ENCODE measurements at regions not wholly inside any gene's neighbourhood (a gene's known extent, or its start where the extent isn't known, plus 50 kb on each side); places are given as distances from the start of the nearest gene placed in this dataset.
"Not testable (repeated sequence)": the region's sequence is repeated elsewhere in the genome, so short reads cannot be mapped to it uniquely, and the experiment has no call there.

- DNase-seq (ENCODE audit: low read depth in 2 of 2) = not testable (repeated sequence)
These were observed 456.8 kb downstream of the RPIA start for GRCh38 chr2:89148256-89148655.

- not testable (repeated sequence) for DNase-seq (ENCODE audit: low read depth in 2 of 2)
These were observed 460.2 kb downstream of the RPIA start for GRCh38 chr2:89151699-89152098.

- DNase-seq (ENCODE audit: low read depth in 2 of 2) = not testable (repeated sequence)
These were observed 461.0 kb downstream of the RPIA start for GRCh38 chr2:89152501-89152900.

- DNase-seq (ENCODE audit: low read depth in 2 of 2) = not testable (repeated sequence)
These were observed 461.7 kb downstream of the RPIA start for GRCh38 chr2:89153210-89153609.

- DNase-seq (ENCODE audit: low read depth in 2 of 2) = not testable (repeated sequence)
These were observed 462.8 kb downstream of the RPIA start for GRCh38 chr2:89154247-89154682.

- DNase-seq (ENCODE audit: low read depth in 2 of 2) = not testable (repeated sequence)
These were observed 468.8 kb downstream of the RPIA start for GRCh38 chr2:89160306-89160705.

GRCh38 chr2:89161626-89162025 lies 470.2 kb downstream of the RPIA start:
- DNase-seq (ENCODE audit: low read depth in 2 of 2) = not testable (repeated sequence)

GRCh38 chr2:89170506-89171173 lies 479.2 kb downstream of the RPIA start:
- not testable (repeated sequence) for DNase-seq (ENCODE audit: low read depth in 2 of 2)

GRCh38 chr2:89171174-89171519 lies 479.7 kb downstream of the RPIA start:
- DNase-seq (ENCODE audit: low read depth in 2 of 2) = not testable (repeated sequence)

GRCh38 chr2:89177004-89177403 lies 485.5 kb downstream of the RPIA start:
- not testable (repeated sequence) for DNase-seq (ENCODE audit: low read depth in 2 of 2)

GRCh38 chr2:89182221-89182620 lies 490.7 kb downstream of the RPIA start:
- DNase-seq (ENCODE audit: low read depth in 2 of 2) = not testable (repeated sequence)

GRCh38 chr2:89184746-89185145 lies 493.3 kb downstream of the RPIA start:
- DNase-seq (ENCODE audit: low read depth in 2 of 2) = not testable (repeated sequence)

GRCh38 chr2:89195636-89196251 lies 504.3 kb downstream of the RPIA start:
- not testable (repeated sequence) for DNase-seq (ENCODE audit: low read depth in 2 of 2)

GRCh38 chr2:89196719-89197118 lies 505.2 kb downstream of the RPIA start:
- not testable (repeated sequence) for DNase-seq (ENCODE audit: low read depth in 2 of 2)

- DNase-seq (ENCODE audit: low read depth in 2 of 2) = not testable (repeated sequence)
These were observed 506.6 kb downstream of the RPIA start for GRCh38 chr2:89198026-89198425.

- DNase-seq (ENCODE audit: low read depth in 2 of 2) = not testable (repeated sequence)
These were observed 508.2 kb downstream of the RPIA start for GRCh38 chr2:89199453-89200246.

- DNase-seq (ENCODE audit: low read depth in 2 of 2) = not testable (repeated sequence)
These were observed 508.7 kb downstream of the RPIA start for GRCh38 chr2:89200247-89200527.

GRCh38 chr2:89202518-89202917 lies 511.0 kb downstream of the RPIA start:
- not testable (repeated sequence) for DNase-seq (ENCODE audit: low read depth in 2 of 2)

- not testable (repeated sequence) for DNase-seq (ENCODE audit: low read depth in 2 of 2)
These were observed 513.7 kb downstream of the RPIA start for GRCh38 chr2:89205153-89205552.

- peak; percentile 26 to 29 for DNase-seq (ENCODE audit: low read depth in 2 of 2)
These were observed 516.9 kb downstream of the RPIA start for GRCh38 chr2:89208144-89208932.

GRCh38 chr2:89213151-89213550 lies 521.7 kb downstream of the RPIA start:
- peak in 1 of 2 experiments; percentile 1 for DNase-seq (ENCODE audit: low read depth in 2 of 2)

GRCh38 chr2:89213811-89214210 lies 522.3 kb downstream of the RPIA start:
- not testable (repeated sequence) for DNase-seq (ENCODE audit: low read depth in 2 of 2)
